ENCODE measurements at regions not wholly inside any gene's neighbourhood (a gene's known extent, or its start where the extent isn't known, plus 50 kb on each side); places are given as distances from the start of the nearest gene placed in this dataset.
"Not testable (repeated sequence)": the region's sequence is repeated elsewhere in the genome, so short reads cannot be mapped to it uniquely, and the experiment has no call there.

- no peaks in the 10 kb centered on the region for H3K27me3 Mint-ChIP-seq
- H3K4me1 Mint-ChIP-seq (ENCODE audit: low read depth), result no peaks in the 10 kb centered on the region
- H3K36me3 Mint-ChIP-seq (ENCODE audit: insufficient read depth), result no peaks in the 10 kb centered on the region
- no peak for DNase-seq (ENCODE audit: low spot score, unreplicated experiment)
- peaks cover under 1% of the 10 kb centered on the region for H3K9me3 Mint-ChIP-seq (ENCODE audit: low read depth)
- no peak overlapping the region for H3K4me3 Mint-ChIP-seq (ENCODE audit: low read depth)
- TF ChIP-seq CTCF (IDR thresholded peaks at IDR 0.05; ENCODE audit: unreplicated experiment), result no peak
- no peak overlapping the region for H3K27ac Mint-ChIP-seq
These were observed 139.8 kb upstream of the FOXG1 start for GRCh38 chr14:28626780-28627179.

GRCh38 chr14:28629328-28630004, 137.1 kb upstream of the FOXG1 start:
- no peak for TF ChIP-seq CTCF (IDR thresholded peaks at IDR 0.05; ENCODE audit: unreplicated experiment)
- Mint-ChIP-seq H3K4me1 (ENCODE audit: low read depth) (no peaks in the 10 kb centered on the region), H3K36me3 (ENCODE audit: insufficient read depth) (peaks cover 2% of the 10 kb centered on the region)

GRCh38 chr14:28630100-28630499, 136.5 kb upstream of the FOXG1 start:
- Mint-ChIP-seq H3K36me3 (ENCODE audit: insufficient read depth) (peaks cover 2% of the 10 kb centered on the region), H3K27ac (no peak overlapping the region), H3K27me3 (no peaks in the 10 kb centered on the region), H3K9me3 (ENCODE audit: low read depth) (peaks cover 3% of the 10 kb centered on the region), H3K4me3 (ENCODE audit: low read depth) (no peak overlapping the region), H3K4me1 (ENCODE audit: low read depth) (peaks cover 3% of the 10 kb centered on the region)
- DNase-seq (ENCODE audit: low spot score, unreplicated experiment), result no peak
- TF ChIP-seq CTCF (IDR thresholded peaks at IDR 0.05; ENCODE audit: unreplicated experiment), result no peak

More at GRCh38 chr14:28629328-28630004, 137.1 kb upstream of the FOXG1 start:
- no peak for DNase-seq (ENCODE audit: low spot score, unreplicated experiment)
- H3K27ac Mint-ChIP-seq, result no peak overlapping the region
- H3K4me3 Mint-ChIP-seq (ENCODE audit: low read depth), result no peak overlapping the region
- no peaks in the 10 kb centered on the region for H3K27me3 Mint-ChIP-seq
- peaks cover 3% of the 10 kb centered on the region for H3K9me3 Mint-ChIP-seq (ENCODE audit: low read depth)

GRCh38 chr14:28635387-28635786, 131.2 kb upstream of the FOXG1 start:
- Mint-ChIP-seq H3K4me3 (ENCODE audit: low read depth) (no peak overlapping the region), H3K27ac (no peak overlapping the region), H3K9me3 (ENCODE audit: low read depth) (peaks cover 5% of the 10 kb centered on the region), H3K27me3 (no peaks in the 10 kb centered on the region), H3K36me3 (ENCODE audit: insufficient read depth) (peaks cover 3% of the 10 kb centered on the region), H3K4me1 (ENCODE audit: low read depth) (peaks cover 4% of the 10 kb centered on the region)
- DNase-seq (ENCODE audit: low spot score, unreplicated experiment), result no peak
- peak; percentile 78 for TF ChIP-seq CTCF (IDR thresholded peaks at IDR 0.05; ENCODE audit: unreplicated experiment)

- not testable (repeated sequence) for DNase-seq (ENCODE audit: low spot score, unreplicated experiment); H3K4me3 Mint-ChIP-seq (ENCODE audit: low read depth); H3K27ac Mint-ChIP-seq; H3K4me1 Mint-ChIP-seq (ENCODE audit: low read depth); H3K27me3 Mint-ChIP-seq; H3K9me3 Mint-ChIP-seq (ENCODE audit: low read depth); H3K36me3 Mint-ChIP-seq (ENCODE audit: insufficient read depth)
These were observed 130.8 kb upstream of the FOXG1 start for GRCh38 chr14:28635816-28636215.

- not testable (repeated sequence) for H3K27ac Mint-ChIP-seq; H3K4me3 Mint-ChIP-seq (ENCODE audit: low read depth); DNase-seq (ENCODE audit: low spot score, unreplicated experiment); H3K27me3 Mint-ChIP-seq; H3K36me3 Mint-ChIP-seq (ENCODE audit: insufficient read depth); H3K4me1 Mint-ChIP-seq (ENCODE audit: low read depth)
- H3K9me3 Mint-ChIP-seq (ENCODE audit: low read depth), result peaks cover 12% of the 10 kb centered on the region
These were observed 125.4 kb upstream of the FOXG1 start for GRCh38 chr14:28641189-28641588.

Measured in progenitor cell of endocrine pancreas (in vitro differentiated cells).